Suprapubic skin (tissue), 4 donors: ENCODE measurements at regions not wholly inside any gene's neighbourhood (a gene's known extent, or its start where the extent isn't known, plus 50 kb on each side); places are given as distances from the start of the nearest gene placed in this dataset.

Experiments used
- EP300 ChIP-seq: sonication (generic); formaldehyde crosslinking; IDR thresholded peaks from one replicate; pipeline ENCODE4 v1.6.1; 2017; ENCODE audit warnings: antibody characterized with exemption
- POLR2A ChIP-seq, 2 donors: fragments of 450-650 bp; IDR thresholded peaks; one replicate each; pipeline ENCODE4 v1.6.1; 2017; ENCODE audit warnings: antibody characterized with exemption in 2 of 2, mild to moderate bottlenecking in 2 of 2, moderate library complexity in 2 of 2
- POLR2AphosphoS5 ChIP-seq, 3 donors: sonication (generic); formaldehyde crosslinking; IDR thresholded peaks; one replicate each; pipeline ENCODE4 v1.6.1; 2017; ENCODE audit warnings: antibody characterized with exemption in 3 of 3
- TF ChIP-seq, protein P1 (sequence below), 2 donors: fragments of 200-600 bp in 1 of 2; fragments of 450-650 bp in 1 of 2; sonication (generic) in 1 of 2; IDR thresholded peaks; one replicate each; pipeline ENCODE4 v1.5.1; 2016 to 2019; ENCODE audit warnings: antibody characterized with exemption in 2 of 2, mild to moderate bottlenecking in 1 of 2, moderate library complexity in 1 of 2

DNA sequence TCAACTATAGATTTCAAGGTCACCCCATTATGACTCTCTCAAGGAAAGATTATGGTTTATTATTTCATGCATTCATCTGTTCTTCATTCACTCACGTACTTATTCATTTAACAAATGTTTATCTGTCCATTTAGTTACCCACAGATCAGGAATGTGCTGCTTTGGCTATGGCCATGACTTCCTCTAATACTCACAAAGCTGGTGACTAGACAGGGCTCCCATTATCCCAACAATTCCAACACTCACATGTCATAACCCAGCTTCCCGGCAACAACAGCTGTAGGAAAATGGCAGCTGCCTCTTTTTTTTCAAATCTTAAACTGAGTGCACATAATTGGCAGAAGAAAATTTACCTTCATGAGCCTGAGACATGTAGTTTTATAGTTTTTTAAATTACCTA lies 190.8 kb upstream of the CCDC196 start:
- TF ChIP-seq, protein P1, sequence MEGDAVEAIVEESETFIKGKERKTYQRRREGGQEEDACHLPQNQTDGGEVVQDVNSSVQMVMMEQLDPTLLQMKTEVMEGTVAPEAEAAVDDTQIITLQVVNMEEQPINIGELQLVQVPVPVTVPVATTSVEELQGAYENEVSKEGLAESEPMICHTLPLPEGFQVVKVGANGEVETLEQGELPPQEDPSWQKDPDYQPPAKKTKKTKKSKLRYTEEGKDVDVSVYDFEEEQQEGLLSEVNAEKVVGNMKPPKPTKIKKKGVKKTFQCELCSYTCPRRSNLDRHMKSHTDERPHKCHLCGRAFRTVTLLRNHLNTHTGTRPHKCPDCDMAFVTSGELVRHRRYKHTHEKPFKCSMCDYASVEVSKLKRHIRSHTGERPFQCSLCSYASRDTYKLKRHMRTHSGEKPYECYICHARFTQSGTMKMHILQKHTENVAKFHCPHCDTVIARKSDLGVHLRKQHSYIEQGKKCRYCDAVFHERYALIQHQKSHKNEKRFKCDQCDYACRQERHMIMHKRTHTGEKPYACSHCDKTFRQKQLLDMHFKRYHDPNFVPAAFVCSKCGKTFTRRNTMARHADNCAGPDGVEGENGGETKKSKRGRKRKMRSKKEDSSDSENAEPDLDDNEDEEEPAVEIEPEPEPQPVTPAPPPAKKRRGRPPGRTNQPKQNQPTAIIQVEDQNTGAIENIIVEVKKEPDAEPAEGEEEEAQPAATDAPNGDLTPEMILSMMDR (IDR thresholded peaks at IDR 0.05): no peak
- TF ChIP-seq POLR2AphosphoS5 (IDR thresholded peaks at IDR 0.05): no peak
- no peak for TF ChIP-seq EP300
- TF ChIP-seq POLR2A (IDR thresholded peaks at IDR 0.05): no peak
